Epidermal melanocyte (primary cell): ENCODE measurements at regions not wholly inside any gene's neighbourhood (a gene's known extent, or its start where the extent isn't known, plus 50 kb on each side); places are given as distances from the start of the nearest gene placed in this dataset.
"Not testable (repeated sequence)": the region's sequence is repeated elsewhere in the genome, so short reads cannot be mapped to it uniquely, and the experiment has no call there.

Experiments used
- DNase-seq: peaks from one replicate; pipeline ENCODE4 v3.0.0; 2011; ENCODE audit warnings: low spot score; ENCODE audit not compliant: insufficient read length

- no peak for DNase-seq
These were observed 101.1 kb downstream of the KIF4B start for GRCh38 chr5:155114655-155115054.

DNA sequence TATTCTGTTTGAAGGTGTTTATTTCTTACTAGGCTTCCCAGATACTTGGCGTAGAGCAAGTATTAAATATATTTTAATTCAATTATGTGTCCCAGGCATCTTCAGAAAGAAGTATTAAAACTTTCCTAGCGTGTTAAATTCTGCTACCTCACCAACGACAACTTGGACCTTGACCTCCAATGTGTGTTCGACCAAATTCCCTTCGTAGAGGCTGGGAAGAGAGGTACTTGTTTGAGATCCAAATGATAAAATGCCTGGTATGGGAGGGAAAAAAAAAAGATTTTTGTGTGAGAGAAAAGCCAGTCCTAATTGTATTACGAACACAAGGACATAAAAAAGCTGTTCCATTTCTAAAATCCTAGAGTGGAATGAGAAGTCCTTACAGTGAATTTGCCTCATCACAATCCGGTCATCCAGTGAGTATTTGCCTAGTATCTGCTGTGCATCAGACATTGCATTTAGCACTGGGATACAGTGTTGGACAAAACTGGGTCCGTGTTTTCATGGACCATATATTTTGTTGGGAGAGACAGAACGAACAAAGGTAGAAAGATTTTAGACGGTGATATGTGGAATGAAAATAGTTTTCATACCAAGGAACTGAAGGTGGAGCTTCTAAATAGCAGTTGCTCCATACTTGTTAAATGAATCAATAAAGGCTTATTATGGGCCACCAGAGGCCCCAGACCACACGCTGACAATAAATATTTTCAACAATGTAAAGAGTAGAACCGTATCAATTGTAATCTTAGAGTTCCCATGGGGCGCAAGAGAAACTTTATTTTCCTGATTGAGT lies 103.1 kb downstream of the KIF4B start:
- DNase-seq, result no peak

- no peak for DNase-seq
These were observed 112.1 kb downstream of the KIF4B start for GRCh38 chr5:155125551-155126095.

DNA sequence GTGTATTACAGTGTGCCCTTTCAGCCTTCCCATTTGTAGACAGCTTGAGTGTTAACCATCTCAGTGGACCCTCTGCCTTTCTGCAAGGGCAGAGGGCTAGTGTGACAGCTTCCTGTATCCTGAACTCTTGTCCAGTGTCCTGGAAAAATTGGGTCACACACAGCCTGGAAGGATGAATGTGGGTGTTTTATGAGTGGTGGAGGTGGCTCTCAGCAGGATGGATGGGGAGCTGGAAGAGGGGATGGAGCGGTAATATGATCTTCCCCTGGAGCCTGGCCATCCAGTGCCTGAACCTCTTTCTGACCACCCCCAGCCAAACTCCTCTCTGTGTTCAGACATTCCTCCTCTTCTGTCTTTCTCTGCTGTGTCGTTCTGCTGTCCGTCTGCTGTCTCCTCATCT lies 113.0 kb downstream of the KIF4B start:
- no peak for DNase-seq

DNA sequence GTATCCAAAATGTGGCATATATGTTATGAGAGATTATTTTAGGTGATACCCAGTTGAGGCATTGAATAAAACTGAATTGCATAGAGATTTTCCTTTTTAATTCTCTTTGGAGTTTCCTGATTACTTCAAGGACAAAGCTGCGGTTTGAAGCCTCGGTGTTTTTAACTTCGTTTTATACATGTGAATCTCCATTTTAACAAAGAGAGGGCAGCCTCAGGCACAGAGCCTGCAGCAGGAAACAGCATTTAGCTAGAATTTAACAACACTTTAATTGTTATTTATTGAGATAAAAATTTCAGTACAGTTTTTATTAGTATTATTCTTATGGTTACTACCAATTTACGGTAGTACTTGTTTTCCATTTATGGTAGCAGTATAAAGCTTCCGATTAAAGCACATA lies 114.0 kb downstream of the KIF4B start:
- DNase-seq, result no peak

- no peak for DNase-seq
These were observed 115.4 kb downstream of the KIF4B start for GRCh38 chr5:155128786-155129512.

- DNase-seq, result no peak
These were observed 115.9 kb downstream of the KIF4B start for GRCh38 chr5:155129513-155129880.

DNA sequence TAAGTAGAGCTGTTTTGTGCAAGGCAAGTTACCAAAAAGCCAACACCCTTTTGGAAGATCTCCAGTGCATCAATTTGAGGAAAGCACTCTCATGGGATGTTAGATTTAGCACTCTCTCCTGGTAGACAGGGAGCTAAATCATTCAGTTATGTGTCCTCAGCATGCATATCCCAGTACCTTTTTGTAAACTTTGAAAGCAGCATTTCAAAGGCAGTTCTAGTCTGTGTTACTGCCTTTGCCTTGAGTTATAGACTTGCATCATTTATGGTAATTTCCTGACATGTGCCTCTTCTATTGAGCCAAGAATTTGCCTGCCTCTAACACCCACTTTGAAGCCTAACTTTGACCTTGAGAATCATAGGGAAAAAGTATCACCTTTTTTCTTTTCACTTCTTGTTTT lies 120.6 kb downstream of the KIF4B start:
- no peak for DNase-seq

- DNase-seq, result no peak
These were observed 122.8 kb downstream of the KIF4B start for GRCh38 chr5:155136216-155136850.

DNA sequence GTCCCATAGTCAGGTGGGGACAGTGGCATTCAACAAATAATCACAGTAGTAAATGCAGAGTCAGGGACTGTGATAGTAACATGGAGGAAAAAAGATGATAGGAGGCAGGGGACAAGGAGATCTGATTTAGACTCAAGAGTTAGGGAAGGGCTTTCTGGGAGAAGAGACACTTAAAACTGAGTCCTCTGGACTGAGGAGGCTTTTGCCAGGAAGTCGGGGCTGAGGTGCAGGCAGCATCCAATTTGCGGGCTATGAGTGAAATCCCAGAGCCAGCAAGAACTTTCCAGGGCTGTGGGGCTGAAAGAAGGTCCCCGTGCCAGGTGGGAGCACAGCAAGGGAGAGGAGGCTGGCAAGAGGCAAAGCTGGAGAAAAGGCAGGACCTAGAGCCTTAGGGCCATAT lies 124.1 kb downstream of the KIF4B start:
- DNase-seq, result no peak

DNA sequence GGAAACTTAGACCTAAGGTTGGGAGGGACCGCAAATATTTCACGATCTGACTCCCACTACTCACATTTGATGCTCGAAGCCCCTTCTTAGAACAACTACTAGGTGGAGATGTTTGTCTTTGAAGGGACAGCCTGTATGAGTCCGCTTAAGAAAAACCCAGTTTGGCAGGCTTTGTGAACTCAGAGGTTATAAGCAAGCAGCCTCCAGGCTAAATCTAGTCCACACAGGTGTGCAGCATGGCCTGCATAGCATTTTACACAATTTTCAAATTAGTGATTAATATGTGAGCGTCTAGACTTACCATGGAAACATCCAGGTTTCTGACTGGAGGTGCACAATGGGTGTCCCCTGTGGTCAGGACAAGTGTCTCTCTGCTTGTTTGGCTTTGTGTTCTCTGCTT lies 127.1 kb downstream of the KIF4B start:
- no peak for DNase-seq

DNA sequence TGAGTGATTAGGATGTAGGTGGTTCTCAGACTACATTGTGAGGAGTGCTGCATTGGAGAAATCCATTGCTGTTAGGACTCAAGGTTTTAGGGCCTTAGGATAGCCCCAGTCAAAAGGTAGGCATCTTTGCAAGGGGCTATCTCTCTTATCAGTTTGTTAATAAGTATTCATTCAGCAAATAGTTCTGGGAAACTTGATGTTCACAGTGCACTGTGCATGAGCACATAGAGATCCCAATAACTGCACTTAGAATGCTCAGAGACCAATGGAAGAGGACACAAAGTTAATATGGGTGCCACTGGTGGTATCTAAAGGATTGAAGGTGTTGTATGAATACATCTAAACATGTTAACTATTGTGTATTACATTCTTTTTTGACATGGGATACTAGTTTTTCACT lies 131.4 kb downstream of the KIF4B start:
- no peak for DNase-seq

GRCh38 chr5:155147222-155147621 lies 133.7 kb downstream of the KIF4B start:
- no peak for DNase-seq

DNA sequence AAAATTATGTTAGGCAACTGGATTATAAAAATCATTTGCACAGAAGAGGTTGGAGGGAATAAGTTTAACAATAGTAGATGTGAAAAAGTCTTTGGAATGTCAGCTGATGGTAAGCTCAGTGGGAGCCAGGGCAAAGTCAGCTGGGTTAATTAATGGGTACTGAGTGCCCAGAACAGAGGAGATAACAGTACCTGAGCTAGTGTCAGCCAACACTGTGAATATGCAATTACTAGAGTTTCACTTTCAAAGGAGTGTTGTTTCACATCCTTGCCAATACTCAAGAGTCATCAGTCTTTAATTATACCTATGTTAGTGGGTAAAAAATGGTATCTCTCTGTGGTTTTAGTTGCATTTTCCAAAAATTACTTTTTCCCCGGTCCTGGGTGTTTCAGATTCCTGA lies 135.1 kb downstream of the KIF4B start:
- DNase-seq, result no peak

DNA sequence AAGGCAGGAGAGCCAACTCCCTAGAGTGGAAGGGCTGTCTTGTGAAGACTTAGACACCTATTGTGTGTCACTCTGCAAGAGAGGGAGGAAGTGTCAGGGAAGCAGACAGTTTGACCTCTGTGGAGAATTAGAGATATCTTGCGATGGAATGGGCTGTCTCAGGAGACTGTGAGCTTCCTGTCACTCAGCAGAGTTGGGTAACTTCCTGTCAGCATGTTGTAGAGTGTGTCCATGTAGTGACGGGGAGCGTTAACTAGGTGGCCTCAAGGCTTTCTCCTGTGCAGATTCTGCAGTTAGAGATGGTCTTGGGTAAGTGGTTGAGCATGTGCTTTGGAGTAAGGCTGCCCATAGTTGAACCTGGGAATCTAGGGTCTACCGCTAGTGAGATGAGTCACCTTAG lies 136.5 kb downstream of the KIF4B start:
- no peak for DNase-seq

GRCh38 chr5:155154973-155155372 lies 141.4 kb downstream of the KIF4B start:
- no peak for DNase-seq

DNA sequence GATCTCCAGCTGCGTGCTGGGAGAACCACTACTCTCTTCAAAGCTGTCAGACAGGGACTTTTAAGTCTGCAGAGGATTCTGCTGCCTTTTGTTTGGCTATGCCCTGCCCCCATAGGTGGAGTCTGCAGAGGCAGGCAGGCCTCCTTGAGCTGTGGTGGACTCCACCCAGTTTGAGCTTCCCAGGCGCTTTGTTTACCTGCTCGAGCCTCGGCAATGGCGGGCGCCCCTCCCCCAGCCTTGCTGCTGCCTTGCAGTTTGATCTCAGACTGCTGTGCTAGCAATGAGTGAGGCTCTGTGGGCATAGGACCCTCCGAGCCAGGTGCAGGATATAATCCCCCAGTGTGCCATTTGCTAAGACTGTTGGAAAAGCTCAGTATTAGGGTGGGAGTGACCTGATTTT lies 149.5 kb downstream of the KIF4B start:
- not testable (repeated sequence) for DNase-seq

GRCh38 chr5:155167736-155168135 lies 154.2 kb downstream of the KIF4B start:
- no peak for DNase-seq

DNA sequence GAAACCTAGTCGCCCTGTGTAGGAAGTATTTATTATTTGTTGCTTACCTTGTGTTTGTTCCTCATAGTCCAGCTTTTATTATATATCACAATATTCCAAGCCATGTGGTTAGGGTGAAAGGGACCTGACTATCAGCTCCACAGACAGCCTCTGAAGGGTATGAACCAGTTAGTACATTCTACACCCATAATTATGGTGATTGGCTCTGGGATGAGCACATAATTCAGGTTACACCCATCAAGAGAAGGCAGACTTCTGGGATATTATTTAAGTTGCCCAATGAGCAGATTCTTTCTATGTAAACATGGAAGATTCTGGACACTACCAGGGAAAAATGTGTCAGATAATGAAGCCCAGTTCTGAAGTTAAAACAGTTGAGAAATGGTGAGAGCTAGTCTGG lies 168.0 kb downstream of the KIF4B start:
- no peak for DNase-seq

GRCh38 chr5:155189476-155189875 lies 175.9 kb downstream of the KIF4B start:
- no peak for DNase-seq

DNA sequence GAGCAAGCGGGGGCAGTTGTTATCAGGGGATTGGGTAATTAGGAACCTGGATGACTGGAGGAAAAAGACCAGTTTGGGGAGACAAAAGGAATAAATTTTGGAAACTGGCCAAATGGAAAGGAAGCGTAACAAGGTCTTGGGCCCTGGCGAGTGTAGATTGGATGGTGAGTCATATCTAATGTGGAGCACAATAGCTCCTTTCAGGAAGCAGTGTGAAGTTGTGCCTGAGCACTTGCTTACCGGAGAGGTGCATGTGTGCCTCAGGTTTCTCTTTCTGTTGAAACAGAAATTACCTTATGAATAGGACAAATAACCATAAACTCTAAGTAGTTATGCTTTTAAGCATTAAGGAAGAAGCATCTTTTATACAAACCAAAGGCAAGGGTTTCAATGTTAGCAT lies 176.4 kb downstream of the KIF4B start:
- no peak for DNase-seq

GRCh38 chr5:155193029-155193428 lies 179.5 kb downstream of the KIF4B start:
- DNase-seq, result no peak
